ENCODE measurements at regions not wholly inside any gene's neighbourhood (a gene's known extent, or its start where the extent isn't known, plus 50 kb on each side); places are given as distances from the start of the nearest gene placed in this dataset.

DNA sequence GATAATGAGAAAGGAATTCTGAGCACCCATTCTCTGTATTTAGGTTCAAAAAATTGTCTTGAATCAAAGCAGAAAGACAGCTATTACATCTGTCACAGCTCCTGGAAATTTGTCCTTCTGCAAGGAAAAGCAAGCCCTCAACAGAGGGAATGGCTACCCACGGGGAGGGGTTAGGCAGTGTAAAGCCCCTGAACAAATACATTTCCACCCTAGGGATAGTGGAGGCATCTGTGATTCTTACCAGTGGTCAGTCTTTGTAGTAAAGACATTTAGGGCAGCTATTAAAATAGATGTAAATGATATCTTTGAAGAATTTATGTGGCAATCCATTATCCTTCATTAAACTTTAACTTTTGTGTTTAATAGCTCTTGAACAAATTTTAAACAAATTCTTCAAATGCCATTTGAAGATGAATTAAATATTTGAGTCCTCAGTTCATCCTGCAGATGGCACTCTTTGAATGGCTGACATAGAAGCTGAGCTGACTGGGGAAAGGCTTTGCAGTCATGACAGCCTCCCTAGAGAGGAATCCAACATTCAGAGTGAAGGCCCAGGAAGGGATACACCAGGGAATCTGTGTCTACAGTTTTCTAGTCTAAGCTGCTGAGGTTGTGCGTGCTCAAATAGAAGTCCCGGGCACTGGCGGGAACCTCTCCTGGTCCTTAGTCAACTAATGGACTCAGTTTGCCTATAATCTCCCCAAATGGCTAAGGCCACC, 359.7 kb upstream of the ROPN1 start:
- peak; percentile 67 for DNase-seq (ENCODE audit: low read depth)
- TF ChIP-seq, protein P1, sequence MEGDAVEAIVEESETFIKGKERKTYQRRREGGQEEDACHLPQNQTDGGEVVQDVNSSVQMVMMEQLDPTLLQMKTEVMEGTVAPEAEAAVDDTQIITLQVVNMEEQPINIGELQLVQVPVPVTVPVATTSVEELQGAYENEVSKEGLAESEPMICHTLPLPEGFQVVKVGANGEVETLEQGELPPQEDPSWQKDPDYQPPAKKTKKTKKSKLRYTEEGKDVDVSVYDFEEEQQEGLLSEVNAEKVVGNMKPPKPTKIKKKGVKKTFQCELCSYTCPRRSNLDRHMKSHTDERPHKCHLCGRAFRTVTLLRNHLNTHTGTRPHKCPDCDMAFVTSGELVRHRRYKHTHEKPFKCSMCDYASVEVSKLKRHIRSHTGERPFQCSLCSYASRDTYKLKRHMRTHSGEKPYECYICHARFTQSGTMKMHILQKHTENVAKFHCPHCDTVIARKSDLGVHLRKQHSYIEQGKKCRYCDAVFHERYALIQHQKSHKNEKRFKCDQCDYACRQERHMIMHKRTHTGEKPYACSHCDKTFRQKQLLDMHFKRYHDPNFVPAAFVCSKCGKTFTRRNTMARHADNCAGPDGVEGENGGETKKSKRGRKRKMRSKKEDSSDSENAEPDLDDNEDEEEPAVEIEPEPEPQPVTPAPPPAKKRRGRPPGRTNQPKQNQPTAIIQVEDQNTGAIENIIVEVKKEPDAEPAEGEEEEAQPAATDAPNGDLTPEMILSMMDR (IDR thresholded peaks at IDR 0.05; ENCODE audit: insufficient read depth, low read depth, low read length) = peak; percentile 64
- H3K4me3 ChIP-seq (ENCODE audit: low read depth, low read length) = no peak overlapping the region

DNA sequence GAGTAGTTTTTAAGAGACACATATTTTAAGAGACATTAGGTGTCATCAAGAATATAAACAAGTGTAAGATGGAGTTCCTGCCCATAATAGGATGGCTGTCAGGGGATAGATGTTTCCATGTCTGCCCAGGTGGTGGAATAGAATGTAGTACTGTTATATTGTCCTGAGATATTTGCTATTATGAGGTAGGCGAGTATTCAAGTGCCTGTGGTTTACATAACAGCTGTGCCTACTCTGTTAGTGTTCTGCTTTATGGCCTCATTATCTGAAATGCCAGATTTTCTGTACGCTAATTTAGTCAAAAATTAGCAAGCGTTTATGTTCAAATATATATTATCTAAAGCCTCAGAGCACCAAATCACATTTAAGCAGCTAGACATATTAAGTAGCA, 360.2 kb upstream of the ROPN1 start:
- TF ChIP-seq, protein P1 (IDR thresholded peaks at IDR 0.05; ENCODE audit: insufficient read depth, low read depth, low read length) = no peak
- no peak for DNase-seq (ENCODE audit: low read depth)
- H3K4me3 ChIP-seq (ENCODE audit: low read depth, low read length) = no peak overlapping the region

DNA sequence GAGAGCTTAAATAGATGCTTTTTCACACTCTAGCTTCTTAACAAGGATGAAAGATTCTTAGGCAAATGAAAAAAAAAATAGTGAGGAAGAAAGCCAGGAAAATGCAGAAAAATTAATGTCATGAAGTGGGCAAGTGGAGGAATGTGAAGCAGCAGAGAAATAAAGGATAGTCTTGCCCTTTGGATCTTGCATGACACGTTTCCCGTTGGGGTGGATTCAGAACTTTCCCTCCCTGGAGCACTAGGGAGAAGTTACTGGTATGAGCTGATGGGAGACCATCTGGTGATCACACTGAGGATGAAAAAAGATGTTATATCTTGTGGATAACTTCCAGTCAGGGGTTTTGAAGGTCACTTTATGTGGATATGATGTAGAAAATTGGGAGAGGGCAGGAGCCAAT, 361.8 kb upstream of the ROPN1 start:
- no peak for DNase-seq (ENCODE audit: low read depth)
- TF ChIP-seq, protein P1 (IDR thresholded peaks at IDR 0.05; ENCODE audit: insufficient read depth, low read depth, low read length) = no peak

DNA sequence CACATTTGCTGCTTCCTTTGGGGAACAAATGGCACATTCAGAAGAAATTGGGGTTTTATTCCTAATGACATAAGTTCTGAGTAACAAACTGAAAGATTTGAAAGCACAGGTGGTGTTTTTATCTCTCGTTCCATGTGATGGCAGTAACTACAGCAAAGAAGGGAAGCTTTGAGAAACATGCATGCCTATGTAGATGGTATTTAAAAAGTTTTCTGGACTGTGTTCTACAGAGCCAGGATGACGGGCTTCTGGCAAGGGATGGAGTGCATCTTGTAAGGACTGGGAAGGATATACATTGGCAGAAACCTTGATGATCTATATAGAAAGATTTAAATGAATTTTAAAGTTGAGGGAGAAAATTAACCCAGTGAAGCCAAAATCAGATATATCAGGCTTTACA, 362.2 kb upstream of the ROPN1 start:
- TF ChIP-seq, protein P1 (IDR thresholded peaks at IDR 0.05; ENCODE audit: insufficient read depth, low read depth, low read length) = no peak
- H3K4me3 ChIP-seq (ENCODE audit: low read depth, low read length) = no peak overlapping the region
- DNase-seq (ENCODE audit: low read depth) = no peak

More for the DNA sequence above, 361.8 kb upstream of the ROPN1 start:
- no peak overlapping the region for H3K4me3 ChIP-seq (ENCODE audit: low read depth, low read length)

DNA sequence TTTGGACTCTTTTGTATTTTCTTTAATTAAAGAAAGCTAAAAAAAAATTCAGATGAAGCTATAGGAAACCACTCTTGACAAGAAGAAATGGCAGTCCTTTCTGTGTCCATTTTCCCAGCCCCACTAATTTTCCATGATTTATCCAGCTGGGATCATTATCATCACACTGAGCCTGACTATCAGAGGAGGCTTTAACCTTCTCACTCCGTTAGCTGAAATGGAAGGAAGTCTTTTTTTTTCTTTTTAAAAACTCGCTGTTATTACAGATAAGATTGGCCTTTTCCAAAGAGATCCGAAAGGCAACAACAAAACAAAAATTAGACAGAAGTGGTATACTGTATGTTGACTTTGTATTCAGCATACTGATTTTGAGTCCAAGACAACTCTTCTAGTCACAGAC, 366.2 kb upstream of the ROPN1 start:
- H3K4me3 ChIP-seq (ENCODE audit: low read depth, low read length) = no peak overlapping the region
- TF ChIP-seq, protein P1 (IDR thresholded peaks at IDR 0.05; ENCODE audit: insufficient read depth, low read depth, low read length) = no peak
- no peak for DNase-seq (ENCODE audit: low read depth)

DNA sequence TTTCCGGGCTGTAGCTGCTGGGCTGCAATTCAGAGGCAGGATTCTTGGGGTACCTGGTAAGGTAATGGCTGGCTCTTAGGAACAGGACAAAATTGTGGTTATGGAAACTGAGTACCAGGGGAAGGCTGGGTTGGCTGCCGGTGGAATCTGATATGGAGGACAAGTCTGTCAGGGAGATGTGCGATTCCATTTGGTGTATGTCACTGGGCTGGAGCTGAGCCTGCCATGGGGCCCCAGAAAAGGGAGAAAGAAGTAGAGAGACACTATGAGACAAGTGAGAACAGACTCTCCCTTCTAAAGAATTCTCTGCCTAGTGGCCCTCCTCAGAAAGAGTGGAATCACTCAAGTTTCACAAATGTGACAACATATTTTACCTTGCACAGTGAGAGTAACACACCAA, 368.2 kb upstream of the ROPN1 start:
- TF ChIP-seq, protein P1 (IDR thresholded peaks at IDR 0.05; ENCODE audit: insufficient read depth, low read depth, low read length) = no peak
- no peak for DNase-seq (ENCODE audit: low read depth)
- no peak overlapping the region for H3K4me3 ChIP-seq (ENCODE audit: low read depth, low read length)

DNA sequence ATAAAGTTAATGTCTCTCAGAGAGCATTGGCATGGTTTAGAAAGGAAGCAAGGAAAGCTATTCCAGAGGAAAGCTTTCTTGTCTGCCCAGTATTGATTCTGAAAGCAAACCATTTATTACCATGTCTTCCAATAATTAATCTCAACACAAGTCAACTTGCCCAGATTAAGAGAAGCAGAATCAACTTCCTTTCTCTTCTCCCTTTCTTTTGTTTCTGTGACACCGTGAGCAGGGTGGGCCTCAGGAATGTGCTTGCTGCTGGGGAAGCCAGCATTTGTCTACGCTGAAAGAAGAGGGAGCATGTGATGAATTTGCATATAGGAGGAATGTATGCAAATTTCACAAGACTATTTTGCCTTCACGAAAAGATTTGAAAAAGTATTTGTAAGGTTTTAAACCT, 368.6 kb upstream of the ROPN1 start:
- TF ChIP-seq, protein P1 (IDR thresholded peaks at IDR 0.05; ENCODE audit: insufficient read depth, low read depth, low read length) = no peak
- DNase-seq (ENCODE audit: low read depth) = no peak
- H3K4me3 ChIP-seq (ENCODE audit: low read depth, low read length) = no peak overlapping the region
